ENCODE measurements at regions not wholly inside any gene's neighbourhood (a gene's known extent, or its start where the extent isn't known, plus 50 kb on each side); places are given as distances from the start of the nearest gene placed in this dataset.

DNA sequence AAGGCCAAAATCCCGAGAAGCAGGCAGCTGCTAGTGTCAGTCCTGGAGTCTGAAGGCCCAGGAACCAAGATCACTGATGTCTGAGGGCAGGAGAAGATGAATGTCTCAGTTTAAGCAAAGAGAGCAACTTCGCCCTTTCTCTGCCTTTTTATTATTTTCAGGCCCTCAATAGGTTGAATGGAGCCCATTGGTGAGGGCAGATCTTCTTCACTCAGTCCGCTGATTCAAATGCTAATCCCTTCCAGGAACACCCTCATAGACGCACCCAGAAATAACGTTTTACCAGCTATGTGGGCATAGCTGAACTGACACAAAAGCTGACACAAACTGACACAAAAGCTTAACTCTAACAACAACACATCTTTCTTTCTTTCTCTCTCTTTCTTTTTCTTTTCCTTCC, 78.0 kb upstream of the KCNJ3 start:
- H3K27ac ChIP-seq: no peak overlapping the region
- no peak overlapping the region for H3K4me3 ChIP-seq
- intact Hi-C loops (cut with DNase I): no loop called here
- no peaks in the 10 kb centered on the region for H3K9me3 ChIP-seq
- no peak for DNase-seq (ENCODE audit: low spot score)
- H3K27me3 ChIP-seq (replicated peaks; ENCODE audit: insufficient read depth): no peaks in the 10 kb centered on the region
- WGBS: 79% methylated on average over 5 of the region's 5 CpGs
- no peaks in the 10 kb centered on the region for H3K36me3 ChIP-seq
- TF ChIP-seq POLR2A (IDR thresholded peaks at IDR 0.05): no peak
- TF ChIP-seq POLR2AphosphoS5 (IDR thresholded peaks at IDR 0.05): no peak
- TF ChIP-seq, protein P1, sequence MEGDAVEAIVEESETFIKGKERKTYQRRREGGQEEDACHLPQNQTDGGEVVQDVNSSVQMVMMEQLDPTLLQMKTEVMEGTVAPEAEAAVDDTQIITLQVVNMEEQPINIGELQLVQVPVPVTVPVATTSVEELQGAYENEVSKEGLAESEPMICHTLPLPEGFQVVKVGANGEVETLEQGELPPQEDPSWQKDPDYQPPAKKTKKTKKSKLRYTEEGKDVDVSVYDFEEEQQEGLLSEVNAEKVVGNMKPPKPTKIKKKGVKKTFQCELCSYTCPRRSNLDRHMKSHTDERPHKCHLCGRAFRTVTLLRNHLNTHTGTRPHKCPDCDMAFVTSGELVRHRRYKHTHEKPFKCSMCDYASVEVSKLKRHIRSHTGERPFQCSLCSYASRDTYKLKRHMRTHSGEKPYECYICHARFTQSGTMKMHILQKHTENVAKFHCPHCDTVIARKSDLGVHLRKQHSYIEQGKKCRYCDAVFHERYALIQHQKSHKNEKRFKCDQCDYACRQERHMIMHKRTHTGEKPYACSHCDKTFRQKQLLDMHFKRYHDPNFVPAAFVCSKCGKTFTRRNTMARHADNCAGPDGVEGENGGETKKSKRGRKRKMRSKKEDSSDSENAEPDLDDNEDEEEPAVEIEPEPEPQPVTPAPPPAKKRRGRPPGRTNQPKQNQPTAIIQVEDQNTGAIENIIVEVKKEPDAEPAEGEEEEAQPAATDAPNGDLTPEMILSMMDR (IDR thresholded peaks at IDR 0.05): no peak
- H3K4me1 ChIP-seq (replicated peaks): no peaks in the 10 kb centered on the region

DNA sequence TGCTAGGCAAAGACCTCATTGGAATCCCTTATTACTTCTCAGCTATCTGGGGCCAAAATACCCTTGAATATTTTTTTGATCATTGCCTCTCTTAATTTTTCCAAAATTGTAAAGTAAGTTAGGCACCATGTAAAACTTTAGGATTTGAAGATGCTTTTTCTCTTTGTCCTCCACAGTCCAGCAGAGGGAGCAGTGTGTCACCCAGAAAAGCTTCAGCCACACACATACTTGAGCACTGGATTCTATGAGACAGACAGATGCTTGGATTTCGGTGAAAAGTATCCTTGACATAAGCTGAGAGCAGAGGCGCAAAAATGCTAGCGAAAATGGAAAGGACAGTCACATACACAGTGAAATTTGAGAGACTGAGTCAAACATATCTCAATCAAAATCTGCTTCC, 74.7 kb upstream of the KCNJ3 start:
- intact Hi-C loops (cut with DNase I): no loop called here
- Histone ChIP-seq H3K27ac (no peak overlapping the region), H3K27me3 (replicated peaks; ENCODE audit: insufficient read depth) (no peaks in the 10 kb centered on the region), H3K4me1 (replicated peaks) (no peaks in the 10 kb centered on the region), H3K9me3 (no peaks in the 10 kb centered on the region), H3K4me3 (no peak overlapping the region), H3K36me3 (no peaks in the 10 kb centered on the region)
- TF ChIP-seq POLR2A (IDR thresholded peaks at IDR 0.05): no peak
- TF ChIP-seq, protein P1 (IDR thresholded peaks at IDR 0.05): peak in 3 of 4 experiments; percentile 48 to 64 (median 50)
- TF ChIP-seq POLR2AphosphoS5 (IDR thresholded peaks at IDR 0.05): no peak
- DNase-seq (ENCODE audit: low spot score): peak; percentile 26
- WGBS: 37% methylated on average over 3 of the region's 3 CpGs

DNA sequence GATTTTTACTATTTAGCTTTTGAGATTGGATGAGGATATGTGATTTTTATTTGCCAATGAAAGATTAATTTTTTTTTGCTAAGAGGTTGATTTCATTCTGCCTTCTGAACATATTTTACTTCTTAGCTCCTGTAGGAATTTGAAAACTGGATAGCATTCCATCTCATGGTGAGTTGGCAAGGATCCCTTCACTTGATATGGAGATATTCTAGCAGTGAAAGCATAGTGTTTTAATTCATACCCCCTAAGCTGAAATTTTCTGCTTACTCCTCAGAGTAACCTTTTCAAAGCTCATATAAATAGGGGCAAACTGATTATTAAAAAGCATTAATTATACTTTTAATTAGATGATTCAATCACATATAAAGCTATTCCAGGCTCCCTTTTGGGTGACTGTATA, 61.0 kb upstream of the KCNJ3 start:
- Histone ChIP-seq H3K27me3 (replicated peaks; ENCODE audit: insufficient read depth) (no peaks in the 10 kb centered on the region), H3K36me3 (no peaks in the 10 kb centered on the region), H3K4me3 (no peak overlapping the region), H3K4me1 (replicated peaks) (no peaks in the 10 kb centered on the region), H3K9me3 (no peaks in the 10 kb centered on the region), H3K27ac (no peak overlapping the region)
- TF ChIP-seq POLR2AphosphoS5 (IDR thresholded peaks at IDR 0.05): no peak
- TF ChIP-seq, protein P1 (IDR thresholded peaks at IDR 0.05): no peak
- no peak for TF ChIP-seq POLR2A (IDR thresholded peaks at IDR 0.05)
- DNase-seq (ENCODE audit: low spot score): no peak
- intact Hi-C loops (cut with DNase I): no loop called here

DNA sequence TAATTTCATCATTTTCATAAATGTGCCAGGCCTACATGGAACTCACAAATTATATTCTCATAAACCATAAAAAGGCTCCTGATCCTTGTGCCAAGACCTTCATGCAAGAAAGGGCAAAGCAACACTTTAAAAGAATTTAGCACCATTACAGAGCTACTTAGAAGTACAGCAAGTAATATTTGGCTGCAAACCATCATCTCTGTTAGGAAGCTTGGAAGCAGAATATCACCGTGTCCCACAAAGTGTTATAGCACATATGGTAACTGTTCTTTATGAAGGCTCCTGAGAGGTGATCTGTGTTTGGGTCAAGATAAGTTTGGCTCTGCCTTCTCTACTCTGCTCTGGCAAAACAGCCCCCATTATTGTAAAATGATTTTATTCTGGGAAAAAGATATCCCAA, 59.7 kb upstream of the KCNJ3 start:
- Histone ChIP-seq H3K9me3 (no peaks in the 10 kb centered on the region), H3K4me1 (replicated peaks) (no peaks in the 10 kb centered on the region), H3K27me3 (replicated peaks; ENCODE audit: insufficient read depth) (no peaks in the 10 kb centered on the region), H3K4me3 (no peak overlapping the region), H3K36me3 (no peaks in the 10 kb centered on the region), H3K27ac (no peak overlapping the region)
- 64% methylated on average over 1 of the region's 1 CpG for WGBS
- no peak for DNase-seq (ENCODE audit: low spot score)
- intact Hi-C loops (cut with DNase I): no loop called here
- TF ChIP-seq POLR2AphosphoS5 (IDR thresholded peaks at IDR 0.05): no peak
- TF ChIP-seq, protein P1 (IDR thresholded peaks at IDR 0.05): no peak
- no peak for TF ChIP-seq POLR2A (IDR thresholded peaks at IDR 0.05)

DNA sequence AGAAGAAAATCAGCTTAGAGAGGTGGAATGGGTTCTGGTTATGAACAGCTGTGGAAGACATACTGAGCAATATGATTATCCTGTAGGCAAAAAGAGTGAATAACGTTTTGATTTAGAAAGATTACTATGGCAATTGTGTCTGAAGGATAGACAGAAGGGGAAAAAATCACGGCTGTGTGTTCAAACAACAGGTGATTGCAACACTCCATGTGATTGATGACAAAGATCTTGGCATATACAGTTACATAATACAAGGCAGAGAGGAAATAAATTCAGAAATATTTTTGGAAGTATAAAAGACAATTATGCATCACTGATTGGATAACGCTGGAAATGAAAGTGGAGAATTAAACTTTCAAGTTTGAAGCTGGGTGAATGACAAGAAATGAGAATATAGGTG, 58.5 kb upstream of the KCNJ3 start:
- 64% methylated on average over 3 of the region's 3 CpGs for WGBS
- intact Hi-C loops (cut with DNase I): no loop called here

More for the DNA sequence above, 58.5 kb upstream of the KCNJ3 start:
- no peak for DNase-seq (ENCODE audit: low spot score)
- H3K4me3 ChIP-seq: no peak overlapping the region
- no peak overlapping the region for H3K27ac ChIP-seq
- TF ChIP-seq, protein P1 (IDR thresholded peaks at IDR 0.05): no peak
- no peak for TF ChIP-seq POLR2A (IDR thresholded peaks at IDR 0.05)
- no peak for TF ChIP-seq POLR2AphosphoS5 (IDR thresholded peaks at IDR 0.05)
- no peaks in the 10 kb centered on the region for H3K27me3 ChIP-seq (replicated peaks; ENCODE audit: insufficient read depth)
- no peaks in the 10 kb centered on the region for H3K4me1 ChIP-seq (replicated peaks)
- no peaks in the 10 kb centered on the region for H3K36me3 ChIP-seq
- no peaks in the 10 kb centered on the region for H3K9me3 ChIP-seq

Small RNA genes lying in the stretch of these regions (small RNA-seq; reads per million reads assigned to genes)
- gene RNA5SP107: 0 reads per million in 2 donors
